Kidney (tissue), 13 donors: ENCODE measurements at regions not wholly inside any gene's neighbourhood (a gene's known extent, or its start where the extent isn't known, plus 50 kb on each side); places are given as distances from the start of the nearest gene placed in this dataset. TPM values are rescaled to one million over a fixed set of nuclear protein-coding genes. Genes with fewer than 3 reads are reported as not detected.

Experiments used
- DNase-seq, 5 donors: peaks; one replicate each; pipeline ENCODE4 v3.0.0-alpha.2; 2013 to 2020
- FAIRE-seq: peaks from 2 replicates; lab custom pipeline; 2012; peaks lifted over from hg19 to GRCh38; lab: Jason Lieb, UNC
- H3K27ac ChIP-seq, 2 donors: one replicate each; pipeline ENCODE4 v1.7.0; 2013; ENCODE audit warnings: low read depth in 2 of 2, low read length in 2 of 2, inconsistent platforms in 1 of 2
- H3K27me3 ChIP-seq: one replicate; pipeline ENCODE4 v1.7.1; 2013; ENCODE audit warnings: low read length, inconsistent platforms; ENCODE audit not compliant: control insufficient read depth, insufficient read depth
- H3K36me3 ChIP-seq, 3 donors: one replicate each; pipeline versions ENCODE4 v1.7.0 to v1.7.1; 2013; ENCODE audit warnings: low read length in 3 of 3, control low read depth in 1 of 3, inconsistent platforms in 1 of 3; ENCODE audit not compliant: insufficient read depth in 3 of 3, control insufficient read depth in 2 of 3
- H3K4me1 ChIP-seq, 3 donors: one replicate each; pipeline versions ENCODE4 v1.7.0 to v1.7.1; 2013; ENCODE audit warnings: low read length in 3 of 3, inconsistent platforms in 1 of 3, low read depth in 1 of 3; ENCODE audit not compliant: control insufficient read depth in 2 of 3, insufficient read depth in 2 of 3
- H3K4me3 ChIP-seq, 3 donors: one replicate each; pipeline versions ENCODE4 v1.7.0 to v1.8.1; 2013; ENCODE audit warnings: low read length in 3 of 3, control low read depth in 1 of 3, inconsistent platforms in 1 of 3
- H3K9ac ChIP-seq, 3 donors: one replicate each; pipeline versions ENCODE4 v1.7.0 to v1.7.1; 2013; ENCODE audit warnings: low read length in 3 of 3, control low read depth in 1 of 3, inconsistent platforms in 1 of 3
- H3K9me3 ChIP-seq, 3 donors: one replicate each; pipeline versions ENCODE4 v1.7.0 to v1.7.1; 2013; ENCODE audit warnings: low read length in 3 of 3, control low read depth in 1 of 3, inconsistent platforms in 1 of 3; ENCODE audit not compliant: control insufficient read depth in 2 of 3, insufficient read depth in 1 of 3
- CTCF ChIP-seq: IDR thresholded peaks from 3 replicates; pipeline ENCODE4 v1.5.1; 2012; ENCODE audit warnings: mild to moderate bottlenecking, moderate library complexity, borderline replicate concordance; ENCODE audit not compliant: insufficient read depth; ENCODE audit errors: extremely low read depth
- intact Hi-C: fragments of 100-400 bp; cut with DNase I; formaldehyde crosslinking; loops from one replicate; pipeline ENCODE4 v1.11.1; 2022
- microRNA-seq: library from miRNA; unstranded; fragments of <30 nt; microRNA quantifications from one replicate; pipeline ENCODE4 v1.2.0, GENCODE V29; 2020
- donor health status: control.
- donor health status: control.
- donor health status: control.
- donor health status: control.
- donor health status: control.
- donor health status: DM: yes; HTN: yes; CAD: no.
- donor health status: Normal renal cell carcinoma (clear cell type).

DNA sequence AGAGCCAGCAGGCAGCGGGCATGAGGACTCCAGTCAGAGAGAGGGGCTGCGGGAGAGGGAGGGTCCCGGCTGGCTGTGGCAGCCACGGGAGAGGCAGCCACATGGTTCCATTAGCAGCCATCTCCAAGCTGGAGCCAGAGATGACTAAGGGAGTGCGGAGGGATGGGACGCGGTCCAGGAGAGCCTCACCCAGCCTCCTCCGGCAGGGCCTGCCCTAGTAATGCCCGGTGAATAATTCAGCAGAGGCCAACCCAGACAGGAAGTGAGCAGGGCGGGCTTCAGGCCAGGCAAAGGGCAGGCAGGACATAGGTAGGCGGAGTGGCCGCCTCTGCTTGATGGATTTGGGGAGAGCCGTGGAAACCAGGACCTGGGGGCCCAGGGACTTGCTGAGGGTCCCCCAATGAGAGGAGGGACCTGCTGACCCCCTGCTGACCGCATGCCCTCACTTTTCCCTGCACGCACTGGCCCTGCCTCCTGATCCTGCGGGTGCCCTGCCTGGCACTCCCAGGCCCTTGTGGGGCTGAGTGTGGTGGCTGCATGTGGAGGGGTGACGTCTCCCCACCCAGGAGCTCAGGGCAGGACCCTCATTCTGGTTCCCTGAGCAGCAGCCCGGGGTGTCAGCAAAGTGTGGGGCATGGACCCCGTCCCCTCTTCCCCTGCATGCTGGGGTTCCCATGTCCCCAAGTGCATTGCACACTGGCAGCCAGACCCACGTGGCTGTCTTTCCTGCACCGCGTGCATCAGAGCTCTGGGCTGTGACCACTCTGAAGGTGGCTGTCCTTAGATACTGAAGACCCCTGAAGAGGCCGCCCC, 51.8 kb upstream of the SLCO4A1 start:
- intact Hi-C loops = no loop called here
- Histone ChIP-seq H3K9me3 (no peaks in the 10 kb centered on the region), H3K27ac (no peak overlapping the region), H3K27me3 (no peaks in the 10 kb centered on the region), H3K9ac (no peak overlapping the region), H3K4me3 (no peak overlapping the region), H3K4me1 (peaks cover 0 to 4% (median 0%) of the 10 kb centered on the region in 3 donors), H3K36me3 (no peaks in the 10 kb centered on the region)
- no peak for FAIRE-seq
- TF ChIP-seq CTCF = no peak
- peak in 1 of 5 donors; percentile 90 for DNase-seq

- no peak for FAIRE-seq
- no peak overlapping the region for H3K27ac ChIP-seq
- H3K9ac ChIP-seq = no peak overlapping the region
- H3K4me3 ChIP-seq = no peak overlapping the region
- intact Hi-C loops = no loop called here
- DNase-seq = no peak
- H3K4me1 ChIP-seq = peaks cover 0 to 4% (median 0%) of the 10 kb centered on the region in 3 donors
- H3K36me3 ChIP-seq = no peaks in the 10 kb centered on the region
- H3K9me3 ChIP-seq = no peaks in the 10 kb centered on the region
- no peak for TF ChIP-seq CTCF
- no peaks in the 10 kb centered on the region for H3K27me3 ChIP-seq
These were observed 51.2 kb upstream of the SLCO4A1 start for GRCh38 chr20:62591122-62591468.

DNA sequence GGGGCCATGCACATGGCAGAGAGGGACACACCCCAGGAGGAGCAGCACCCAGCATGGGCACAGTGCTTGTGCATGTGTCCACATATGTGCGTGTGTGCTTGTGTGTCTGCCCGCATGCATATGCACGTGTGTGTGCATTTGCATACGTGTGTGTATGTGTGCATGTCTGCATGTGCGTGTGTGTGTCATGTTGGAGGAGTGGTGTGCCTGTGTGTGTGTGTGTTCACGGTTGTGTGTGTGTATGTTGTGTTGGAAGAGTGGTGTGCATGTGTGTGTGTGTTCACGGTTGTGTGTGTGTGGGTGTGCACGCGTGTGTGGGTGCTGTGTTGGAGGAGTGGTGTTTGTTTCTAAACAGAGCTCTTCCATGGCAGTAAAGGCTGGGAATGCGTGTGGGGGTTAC, 50.7 kb upstream of the SLCO4A1 start:
- Histone ChIP-seq H3K27ac (no peak overlapping the region), H3K9me3 (no peaks in the 10 kb centered on the region), H3K9ac (no peak overlapping the region), H3K27me3 (no peaks in the 10 kb centered on the region), H3K4me3 (no peak overlapping the region), H3K36me3 (no peaks in the 10 kb centered on the region), H3K4me1 (peaks cover 0 to 6% (median 0%) of the 10 kb centered on the region in 3 donors)
- TF ChIP-seq CTCF = no peak
- FAIRE-seq (no peak), DNase-seq (no peak)
- intact Hi-C loops = no loop called here

Small RNAs in the stretch of these regions (microRNA-seq; reads per million reads assigned to microRNA genes)
- gene MIR1-1 (1.7 reads per million), gene MIR133A2 (not detected)
